GM08714 (cell line): ENCODE measurements at regions not wholly inside any gene's neighbourhood (a gene's known extent, or its start where the extent isn't known, plus 50 kb on each side); places are given as distances from the start of the nearest gene placed in this dataset.

ENCODE experiments used
- H3K4me3 ChIP-seq: fragments of 200-500 bp; sonication (Bioruptor generic); 2 replicates; pipeline ENCODE4 v1.5.1; 2014; ENCODE audit warnings: mild to moderate bottlenecking, low read length, inconsistent platforms
- ZNF274 ChIP-seq: IDR thresholded peaks from 2 replicates; pipeline ENCODE4 v1.6.1; 2012; ENCODE audit warnings: mild to moderate bottlenecking, low read depth, low read length

- H3K4me3 ChIP-seq, result no peak overlapping the region
- TF ChIP-seq ZNF274, result no peak
Observed at GRCh38 chr7:130950054-130950453, 216.0 kb upstream of the KLF14 start.

DNA sequence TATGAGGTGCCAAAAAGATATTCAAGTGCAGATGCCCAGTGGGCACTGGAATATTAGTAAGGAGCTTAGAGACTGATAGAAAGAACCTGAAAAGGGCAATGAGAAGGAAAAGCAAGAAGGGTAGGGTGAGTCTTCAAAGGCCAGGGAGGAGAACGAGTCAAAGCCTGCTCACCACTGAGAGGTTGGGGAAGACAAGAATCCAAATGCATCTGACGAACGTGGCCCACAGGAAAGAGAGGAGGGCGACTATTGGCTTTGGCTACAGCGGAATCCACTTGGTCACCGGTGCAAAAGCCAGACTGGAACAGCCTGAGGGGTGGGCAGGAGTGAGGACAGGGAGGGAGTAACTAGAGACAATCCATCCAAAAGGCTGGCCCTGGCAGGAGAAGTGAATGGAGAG lies 216.7 kb upstream of the KLF14 start:
- TF ChIP-seq ZNF274, result no peak
- H3K4me3 ChIP-seq, result no peak overlapping the region

DNA sequence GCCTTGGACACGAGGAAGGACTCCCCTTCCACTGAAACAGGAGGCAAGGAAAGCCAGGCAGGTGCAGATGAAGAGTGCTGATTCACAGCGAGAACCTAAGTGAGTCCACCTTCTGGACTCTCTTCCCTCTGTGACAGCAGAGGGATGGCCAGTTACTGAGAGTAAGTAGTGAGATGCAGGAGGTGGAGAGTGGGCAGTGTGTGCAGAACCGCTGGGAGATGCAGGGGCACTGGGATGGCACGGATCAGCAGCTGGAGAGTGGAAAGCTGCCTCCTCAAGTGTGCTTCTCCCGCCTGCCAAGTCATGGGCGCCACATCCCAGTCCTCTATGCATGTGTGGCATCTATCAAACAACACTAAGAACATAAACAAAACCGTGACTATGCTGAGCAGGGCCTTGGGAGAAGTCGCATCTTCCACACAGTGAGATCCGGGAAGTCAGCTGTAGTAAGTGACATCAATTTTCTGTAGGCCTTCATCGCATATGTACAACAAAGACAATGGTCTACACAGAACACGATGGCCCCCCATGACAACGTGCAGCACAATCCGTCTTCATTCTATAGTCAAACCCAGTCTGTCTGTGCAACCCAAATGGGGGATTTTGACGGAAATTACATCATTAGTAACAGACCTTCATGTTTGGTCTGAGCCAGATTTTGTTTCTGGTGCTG lies 217.4 kb upstream of the KLF14 start:
- H3K4me3 ChIP-seq, result no peak overlapping the region
- TF ChIP-seq ZNF274, result no peak

DNA sequence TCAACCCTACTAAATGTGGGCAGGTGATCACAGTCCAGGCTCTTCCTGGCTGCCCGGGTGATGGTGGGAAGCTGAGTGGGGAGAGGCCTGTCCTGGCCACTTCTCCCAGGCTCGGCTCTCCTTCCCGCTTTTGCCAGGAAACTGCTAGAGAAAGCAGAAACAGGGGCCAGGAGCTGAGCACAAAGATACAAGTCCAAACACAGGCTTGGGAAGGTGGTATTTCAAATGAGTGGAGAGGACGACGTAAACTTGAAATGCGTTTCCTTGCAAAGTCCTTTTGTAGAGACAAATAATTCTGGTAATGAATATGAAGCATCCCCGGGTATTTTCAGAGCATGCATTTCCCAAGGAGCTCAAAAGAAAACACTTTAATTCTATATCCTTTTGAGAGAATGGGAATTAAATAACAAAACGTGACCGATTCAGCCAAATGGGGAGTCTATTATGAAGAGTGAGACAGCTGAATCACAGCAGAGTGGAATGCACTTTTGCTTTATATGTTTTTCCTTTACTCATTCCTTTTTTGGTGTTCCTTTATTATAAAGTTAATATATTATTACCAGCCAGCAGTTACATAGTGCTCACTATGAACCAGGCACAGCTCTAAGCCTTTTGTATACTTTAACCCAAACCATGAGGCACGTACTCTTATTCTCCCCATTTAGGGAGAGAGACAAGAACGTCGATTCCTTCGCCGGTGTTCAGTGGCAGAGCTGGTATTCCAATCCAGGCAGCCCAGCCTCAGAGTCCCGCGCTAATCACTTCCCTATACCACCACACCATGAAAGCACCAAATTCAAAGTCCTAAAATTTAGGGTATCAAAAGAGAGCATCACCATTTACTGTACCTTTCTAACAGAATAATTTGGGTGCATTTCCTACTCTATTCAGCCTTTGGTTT lies 218.2 kb upstream of the KLF14 start:
- TF ChIP-seq ZNF274, result no peak
- no peak overlapping the region for H3K4me3 ChIP-seq

DNA sequence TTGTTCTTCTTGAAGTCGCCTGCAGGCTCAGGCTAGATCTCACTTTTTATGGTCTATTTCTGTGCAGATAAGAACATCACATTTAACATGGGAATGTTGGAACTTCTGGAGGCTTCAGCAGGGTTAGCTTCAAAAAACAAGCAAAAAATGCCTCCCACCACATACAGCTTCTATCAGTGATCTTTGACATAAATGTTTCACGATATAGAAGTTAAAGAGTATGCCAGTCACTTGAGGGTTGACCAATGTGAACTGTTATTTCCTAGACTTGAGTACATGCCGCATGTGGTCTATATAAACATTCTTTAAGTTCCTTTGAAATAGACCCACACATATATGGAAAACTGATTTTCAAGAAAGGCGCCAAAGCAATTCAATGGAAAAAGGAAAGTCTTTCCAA lies 219.2 kb upstream of the KLF14 start:
- no peak overlapping the region for H3K4me3 ChIP-seq
- no peak for TF ChIP-seq ZNF274

GRCh38 chr7:130954918-130955564 lies 221.0 kb upstream of the KLF14 start:
- no peak for TF ChIP-seq ZNF274
- H3K4me3 ChIP-seq, result no peak overlapping the region

DNA sequence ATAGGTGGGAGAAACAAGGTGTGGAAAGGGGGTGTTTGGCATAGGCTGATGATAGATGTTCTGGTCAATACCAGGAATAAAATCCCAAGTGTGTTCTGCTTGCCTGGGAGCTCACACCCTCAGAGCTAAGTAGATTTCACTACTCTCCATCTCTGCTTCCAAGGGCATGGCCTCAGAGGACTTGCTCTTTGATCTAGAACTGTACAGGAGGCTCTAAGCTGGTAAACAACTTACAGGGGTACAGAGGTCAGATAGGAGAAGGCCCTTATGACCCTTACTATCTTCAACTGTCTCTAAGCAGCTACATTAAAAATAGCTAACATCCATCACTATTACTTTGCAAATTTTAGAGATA lies 221.5 kb upstream of the KLF14 start:
- no peak for TF ChIP-seq ZNF274
- no peak overlapping the region; the same call in 1 of the 2 replicates for H3K4me3 ChIP-seq

DNA sequence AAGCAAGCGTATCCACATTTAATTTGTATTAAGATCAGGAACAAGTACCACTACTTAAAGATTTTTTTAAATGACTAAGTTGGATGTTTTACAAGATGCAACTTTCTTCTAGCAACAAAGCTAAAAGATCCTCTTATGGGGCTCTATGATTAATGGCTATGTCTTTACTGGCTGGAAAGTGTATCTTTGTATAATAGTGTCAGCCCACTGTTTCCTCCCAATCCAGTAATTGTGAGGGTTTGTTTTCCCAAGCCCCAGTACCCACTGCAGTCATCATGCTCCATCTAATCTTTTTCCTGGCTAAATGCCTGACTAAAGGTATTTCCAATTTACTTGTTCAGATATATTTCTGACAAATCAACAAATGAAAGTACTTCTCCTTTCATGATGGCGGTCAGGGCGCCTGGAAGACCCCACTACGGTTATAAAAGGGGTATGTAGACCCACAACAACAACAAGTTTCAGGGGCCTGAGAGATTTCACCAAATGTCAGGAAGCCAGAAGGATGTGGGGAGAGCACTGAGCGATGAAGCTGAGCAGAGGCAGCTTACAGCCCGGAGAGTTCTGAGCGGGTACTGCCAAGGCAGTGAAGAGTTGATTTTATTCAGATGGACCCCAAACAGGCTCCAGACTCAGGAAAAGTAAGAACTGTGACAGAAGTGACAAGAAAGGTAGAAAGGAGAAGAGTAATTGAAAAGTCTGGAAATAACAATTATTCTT lies 222.6 kb upstream of the KLF14 start:
- no peak for TF ChIP-seq ZNF274
- peak overlapping the region; percentile 66 for H3K4me3 ChIP-seq

DNA sequence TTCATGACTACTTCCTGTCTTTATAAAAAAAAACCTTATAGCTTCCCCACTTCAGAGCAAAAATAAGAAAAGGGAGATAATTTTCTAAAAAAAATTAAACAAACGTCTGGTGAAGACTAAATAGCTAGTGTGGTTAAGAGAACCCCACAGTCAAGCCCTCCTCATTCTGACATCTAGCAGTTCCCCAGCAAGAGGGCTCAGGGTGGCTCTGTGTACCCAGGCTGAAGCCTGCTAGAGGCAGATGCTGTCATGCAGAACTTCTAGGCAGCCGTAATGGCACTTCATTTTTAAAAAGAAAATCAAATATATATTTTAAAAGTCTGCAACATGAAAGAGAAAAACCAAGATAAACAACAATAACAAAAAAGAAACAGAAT lies 223.1 kb upstream of the KLF14 start:
- no peak for TF ChIP-seq ZNF274
- H3K4me3 ChIP-seq, result peak overlapping the region; percentile 66

DNA sequence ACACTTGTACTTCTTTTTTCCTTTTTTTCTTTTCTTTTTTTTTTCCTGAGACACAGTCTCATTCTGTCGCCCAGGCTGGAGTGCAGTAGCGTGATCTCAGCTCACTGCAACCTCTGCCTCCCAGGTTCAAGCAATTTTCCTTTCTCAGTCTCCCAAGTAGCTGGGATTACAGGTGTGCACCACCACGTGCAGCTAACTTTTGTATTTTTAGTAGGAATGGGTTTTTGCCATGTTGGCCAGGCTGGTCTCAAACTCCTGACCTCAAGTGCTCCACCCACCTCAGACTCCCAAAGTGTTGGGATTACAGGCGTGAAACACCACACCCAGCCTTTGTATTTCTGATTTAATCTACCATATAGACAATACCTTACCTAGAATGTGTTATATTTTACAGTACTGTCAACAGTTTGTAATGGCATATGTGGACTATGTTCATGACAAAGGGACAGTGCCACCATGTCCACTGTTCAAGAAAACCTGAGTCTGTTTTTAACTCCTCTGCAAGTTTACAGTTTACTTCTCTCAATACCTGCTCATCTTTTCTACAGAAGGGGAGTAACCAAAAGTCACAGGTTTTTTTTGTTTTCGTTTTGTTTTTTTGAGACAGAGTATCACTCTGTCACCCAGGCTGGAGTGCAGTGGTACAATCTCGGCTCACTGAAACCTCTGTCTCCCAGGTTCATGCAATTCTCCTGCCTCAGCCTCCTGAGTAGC lies 223.9 kb upstream of the KLF14 start:
- peak overlapping the region; percentile 99 for H3K4me3 ChIP-seq

GRCh38 chr7:130958846-130959245 lies 224.8 kb upstream of the KLF14 start:
- TF ChIP-seq ZNF274, result no peak
- peak overlapping the region; percentile 99 for H3K4me3 ChIP-seq

DNA sequence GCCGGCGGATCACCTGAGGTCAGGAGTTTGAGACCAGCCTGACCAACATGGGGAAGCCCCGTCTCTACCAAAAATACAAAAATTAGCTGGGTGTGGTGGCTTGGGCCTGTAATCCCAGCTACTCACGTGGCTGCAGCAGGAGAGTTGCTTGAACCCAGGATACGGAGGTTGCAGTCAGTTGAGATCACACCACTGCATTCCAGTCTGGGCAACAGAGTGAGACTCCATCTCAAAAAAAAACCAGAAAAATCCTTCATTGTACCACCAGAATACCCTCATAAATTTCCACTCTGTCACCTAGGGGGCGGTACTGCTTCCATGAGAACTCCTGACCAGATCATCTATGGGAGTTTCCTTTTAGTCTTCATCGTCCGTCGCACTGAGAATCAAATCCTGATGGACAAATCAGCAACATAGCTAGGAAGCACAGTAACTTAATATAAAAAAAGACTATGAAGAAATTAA lies 225.8 kb upstream of the KLF14 start:
- no peak for TF ChIP-seq ZNF274

DNA sequence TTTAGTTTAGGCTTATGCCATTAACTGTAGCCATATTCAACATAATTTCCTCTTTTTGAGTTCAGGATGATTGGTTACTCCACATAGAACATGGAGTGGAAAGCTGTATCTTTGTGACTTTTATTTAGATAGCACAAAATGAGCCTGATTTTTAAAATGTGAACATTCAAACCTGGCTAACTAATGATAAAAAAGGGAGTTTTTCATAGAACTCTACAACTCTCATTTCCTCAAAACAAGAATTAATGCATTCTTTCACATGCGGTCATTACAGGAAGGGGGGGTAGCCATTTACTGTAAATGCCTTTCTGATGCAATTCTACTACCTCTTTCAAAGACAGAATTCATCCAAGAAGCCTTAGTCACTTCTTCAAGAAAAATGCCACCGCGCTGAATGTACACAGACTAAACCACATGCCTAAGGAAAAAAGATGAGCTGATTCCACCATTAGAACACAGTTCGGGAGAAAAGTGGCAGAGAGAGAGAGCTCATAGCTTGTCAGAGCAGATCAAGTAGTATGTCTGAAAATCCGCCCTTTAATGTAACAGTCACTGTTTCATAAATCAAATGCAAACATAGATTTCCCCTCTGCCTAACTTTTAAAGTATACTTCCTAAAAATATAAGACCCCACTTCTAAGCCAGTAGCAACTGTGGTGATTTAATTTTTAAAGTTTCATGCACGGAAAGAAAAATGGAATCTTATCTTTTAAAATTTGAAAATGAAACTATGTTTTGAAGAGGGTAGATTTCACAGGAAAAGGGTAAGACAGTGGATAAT lies 226.4 kb upstream of the KLF14 start:
- TF ChIP-seq ZNF274, result no peak
- peak overlapping the region; percentile 99 for H3K4me3 ChIP-seq

More for the DNA sequence above, 225.8 kb upstream of the KLF14 start:
- peak overlapping the region; percentile 99 for H3K4me3 ChIP-seq
